ENCODE measurements at regions not wholly inside any gene's neighbourhood (a gene's known extent, or its start where the extent isn't known, plus 50 kb on each side); places are given as distances from the start of the nearest gene placed in this dataset.
"Not testable (repeated sequence)": the region's sequence is repeated elsewhere in the genome, so short reads cannot be mapped to it uniquely, and the experiment has no call there.

GRCh38 chr9:108442627-108443018 lies 413.2 kb downstream of the ACTL7B start:
- Mint-ChIP-seq H3K36me3 (ENCODE audit: low read depth) (no peaks in the 10 kb centered on the region), H3K27ac (no peak overlapping the region), H3K27me3 (no peaks in the 10 kb centered on the region), H3K4me3 (no peak overlapping the region), H3K4me1 (no peaks in the 10 kb centered on the region), H3K9me3 (peaks cover 2% of the 10 kb centered on the region)
- DNase-seq: no peak
- ChIA-PET POLR2A (no interaction called here), CTCF (no interaction called here)

DNA sequence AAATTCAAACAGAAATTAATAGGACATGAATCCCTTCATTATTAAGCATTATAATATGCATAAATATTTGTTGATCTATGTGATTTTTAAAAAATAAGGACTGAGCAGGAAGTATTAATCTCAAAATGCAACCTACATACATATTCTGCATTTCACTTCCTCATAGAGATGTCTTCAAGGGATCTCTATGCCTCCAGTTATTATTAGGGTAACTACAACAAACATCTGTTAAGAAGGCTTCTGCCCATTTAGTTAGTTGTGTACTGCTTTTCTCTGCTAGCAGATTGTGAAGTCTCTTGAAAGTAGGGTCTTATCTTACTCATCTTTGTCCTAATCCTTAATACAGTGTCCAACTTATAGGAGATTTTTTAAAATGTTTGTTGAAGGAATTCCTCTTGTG lies 414.1 kb downstream of the ACTL7B start:
- H3K27ac Mint-ChIP-seq: no peak overlapping the region
- H3K9me3 Mint-ChIP-seq: peaks cover 2% of the 10 kb centered on the region
- no peak for DNase-seq
- H3K4me3 Mint-ChIP-seq: no peak overlapping the region
- no peaks in the 10 kb centered on the region for H3K4me1 Mint-ChIP-seq
- CTCF ChIA-PET: no interaction called here
- POLR2A ChIA-PET: no interaction called here
- no peaks in the 10 kb centered on the region for H3K27me3 Mint-ChIP-seq
- no peaks in the 10 kb centered on the region for H3K36me3 Mint-ChIP-seq (ENCODE audit: low read depth)

DNA sequence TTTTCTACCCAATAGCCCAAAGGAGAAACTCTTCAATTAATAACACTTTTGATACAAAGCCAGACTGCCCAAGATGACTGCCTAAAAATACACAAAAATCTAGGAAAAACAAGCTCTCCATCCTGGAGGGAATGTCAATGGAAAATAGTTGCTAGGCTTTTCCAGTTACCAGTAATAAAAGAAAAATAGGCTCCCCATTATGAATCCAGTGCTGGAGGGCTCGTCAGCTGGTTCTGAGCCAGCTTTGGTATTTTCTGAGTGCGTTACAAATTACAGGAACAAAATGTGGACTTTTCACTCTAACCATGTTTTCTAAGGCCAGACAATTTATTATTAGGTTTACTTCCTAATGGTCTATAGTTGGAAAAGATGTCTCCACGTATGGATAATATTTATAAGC lies 414.5 kb downstream of the ACTL7B start:
- Mint-ChIP-seq H3K4me3 (no peak overlapping the region), H3K27me3 (no peaks in the 10 kb centered on the region), H3K4me1 (no peaks in the 10 kb centered on the region), H3K27ac (no peak overlapping the region), H3K36me3 (ENCODE audit: low read depth) (no peaks in the 10 kb centered on the region), H3K9me3 (peaks cover 2% of the 10 kb centered on the region)
- DNase-seq: no peak
- ChIA-PET CTCF (no interaction called here), POLR2A (no interaction called here)

- no peak overlapping the region for H3K27ac Mint-ChIP-seq
- CTCF ChIA-PET: no interaction called here
- H3K9me3 Mint-ChIP-seq: peaks cover 2% of the 10 kb centered on the region
- H3K4me3 Mint-ChIP-seq: no peak overlapping the region
- DNase-seq: no peak
- no peaks in the 10 kb centered on the region for H3K4me1 Mint-ChIP-seq
- no peaks in the 10 kb centered on the region for H3K36me3 Mint-ChIP-seq (ENCODE audit: low read depth)
- POLR2A ChIA-PET: no interaction called here
- H3K27me3 Mint-ChIP-seq: no peaks in the 10 kb centered on the region
Measured at GRCh38 chr9:108439947-108440346, 415.8 kb downstream of the ACTL7B start.

DNA sequence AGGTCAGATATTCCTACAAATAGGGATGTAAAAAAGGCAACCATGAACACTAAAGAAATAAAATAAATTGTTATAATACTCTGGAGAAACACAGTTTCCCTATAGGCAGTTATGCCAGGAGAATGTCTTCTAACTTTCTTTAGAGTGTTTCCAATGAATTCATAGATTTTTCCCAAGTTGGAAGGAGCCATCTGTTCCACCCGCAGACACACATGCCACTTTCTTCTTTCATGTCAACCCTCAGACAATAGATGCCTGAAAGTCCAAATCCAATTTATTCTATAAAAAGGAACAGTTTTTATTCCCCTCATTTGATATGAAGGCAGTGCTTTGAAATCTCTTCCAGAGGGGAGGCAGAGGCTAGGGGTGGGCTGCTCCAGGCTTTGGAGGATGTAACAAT lies 418.1 kb downstream of the ACTL7B start:
- Mint-ChIP-seq H3K9me3 (peaks cover under 1% of the 10 kb centered on the region), H3K36me3 (ENCODE audit: low read depth) (no peaks in the 10 kb centered on the region), H3K4me3 (no peak overlapping the region), H3K27me3 (no peaks in the 10 kb centered on the region), H3K4me1 (no peaks in the 10 kb centered on the region), H3K27ac (no peak overlapping the region)
- CTCF ChIA-PET: no interaction called here
- POLR2A ChIA-PET: no interaction called here
- no peak for DNase-seq

DNA sequence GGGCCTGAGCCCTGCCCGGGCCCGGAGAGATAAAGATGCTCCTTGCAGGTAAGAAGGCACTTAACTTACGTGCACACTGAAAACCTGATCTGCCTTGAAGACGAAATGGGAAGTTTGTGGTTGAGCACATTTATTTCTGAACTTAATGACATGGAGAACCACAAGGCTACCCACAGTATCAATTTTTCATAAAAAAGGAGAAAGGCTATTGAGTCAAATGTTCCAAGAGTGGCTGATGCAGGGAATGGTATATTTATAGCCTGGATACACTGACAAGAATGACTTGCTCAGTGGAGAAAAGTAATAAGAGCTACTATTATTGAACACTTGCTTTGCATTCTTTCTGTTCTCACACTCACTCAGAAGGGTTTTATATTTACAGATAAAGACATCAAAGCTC lies 419.3 kb downstream of the ACTL7B start:
- Mint-ChIP-seq H3K27ac (no peak overlapping the region), H3K4me1 (no peaks in the 10 kb centered on the region), H3K27me3 (no peaks in the 10 kb centered on the region), H3K36me3 (ENCODE audit: low read depth) (no peaks in the 10 kb centered on the region), H3K4me3 (no peak overlapping the region), H3K9me3 (no peaks in the 10 kb centered on the region)
- DNase-seq: no peak
- ChIA-PET CTCF (no interaction called here), POLR2A (no interaction called here)

- H3K27ac Mint-ChIP-seq: no peak overlapping the region
- peaks cover 9% of the 10 kb centered on the region for H3K9me3 Mint-ChIP-seq
- no peak for DNase-seq
- ChIA-PET CTCF (no interaction called here), POLR2A (no interaction called here)
- no peaks in the 10 kb centered on the region for H3K27me3 Mint-ChIP-seq
- no peak overlapping the region for H3K4me3 Mint-ChIP-seq
- H3K36me3 Mint-ChIP-seq (ENCODE audit: low read depth): no peaks in the 10 kb centered on the region
- no peaks in the 10 kb centered on the region for H3K4me1 Mint-ChIP-seq
Measured at GRCh38 chr9:108434502-108434901, 421.3 kb downstream of the ACTL7B start.

- ChIA-PET CTCF (no interaction called here), POLR2A (no interaction called here)
- Mint-ChIP-seq H3K27ac (no peak overlapping the region), H3K4me1 (no peaks in the 10 kb centered on the region), H3K4me3 (no peak overlapping the region), H3K36me3 (ENCODE audit: low read depth) (no peaks in the 10 kb centered on the region), H3K27me3 (no peaks in the 10 kb centered on the region), H3K9me3 (peaks cover 9% of the 10 kb centered on the region)
- no peak for DNase-seq
Measured at GRCh38 chr9:108434036-108434435, 421.8 kb downstream of the ACTL7B start.

GRCh38 chr9:108430655-108431054 lies 425.1 kb downstream of the ACTL7B start:
- Mint-ChIP-seq H3K36me3 (ENCODE audit: low read depth) (no peaks in the 10 kb centered on the region), H3K4me1 (no peaks in the 10 kb centered on the region), H3K4me3 (no peak overlapping the region), H3K27me3 (no peaks in the 10 kb centered on the region), H3K27ac (no peak overlapping the region), H3K9me3 (peaks cover 9% of the 10 kb centered on the region)
- CTCF ChIA-PET: no interaction called here
- DNase-seq: no peak
- POLR2A ChIA-PET: no interaction called here

GRCh38 chr9:108427751-108428150 lies 428.0 kb downstream of the ACTL7B start:
- no peak for DNase-seq
- Mint-ChIP-seq H3K36me3 (ENCODE audit: low read depth) (no peaks in the 10 kb centered on the region), H3K27me3 (no peaks in the 10 kb centered on the region), H3K27ac (no peak overlapping the region), H3K4me3 (no peak overlapping the region), H3K9me3 (peaks cover 9% of the 10 kb centered on the region), H3K4me1 (no peaks in the 10 kb centered on the region)
- CTCF ChIA-PET: no interaction called here
- POLR2A ChIA-PET: no interaction called here

DNA sequence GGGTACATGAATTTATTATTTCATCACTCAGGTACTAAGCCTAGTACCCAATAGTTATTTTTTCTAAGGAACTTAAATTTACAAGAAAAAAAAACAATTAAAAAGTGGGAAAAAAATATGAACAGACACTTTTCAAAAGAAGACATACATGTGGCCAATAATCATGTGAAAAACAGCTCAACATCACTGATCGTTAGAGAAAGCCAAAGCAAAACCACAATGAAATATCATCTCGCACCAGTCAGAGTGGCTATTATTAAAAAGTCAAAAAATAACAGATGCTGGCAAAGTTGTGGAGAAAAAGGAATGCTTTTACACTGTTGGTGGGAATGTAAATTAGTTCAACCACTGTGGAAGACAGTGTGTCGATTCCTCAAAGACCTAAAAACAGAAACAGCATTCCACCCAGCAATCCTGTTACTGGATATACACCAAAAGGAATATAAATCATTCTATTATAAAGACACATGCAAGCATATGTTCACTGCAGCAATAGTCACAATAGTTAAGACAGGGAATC lies 429.3 kb downstream of the ACTL7B start:
- CTCF ChIA-PET; H3K4me1 Mint-ChIP-seq; DNase-seq; H3K4me3 Mint-ChIP-seq; H3K36me3 Mint-ChIP-seq (ENCODE audit: low read depth); H3K27ac Mint-ChIP-seq; H3K27me3 Mint-ChIP-seq; H3K9me3 Mint-ChIP-seq: not testable (repeated sequence)
- POLR2A ChIA-PET: interaction anchor here (0.6 kb wide), 1 partner anchor 14 kb away, joined by 3 read pairs; no protein-coding TSS in a partner anchor

DNA sequence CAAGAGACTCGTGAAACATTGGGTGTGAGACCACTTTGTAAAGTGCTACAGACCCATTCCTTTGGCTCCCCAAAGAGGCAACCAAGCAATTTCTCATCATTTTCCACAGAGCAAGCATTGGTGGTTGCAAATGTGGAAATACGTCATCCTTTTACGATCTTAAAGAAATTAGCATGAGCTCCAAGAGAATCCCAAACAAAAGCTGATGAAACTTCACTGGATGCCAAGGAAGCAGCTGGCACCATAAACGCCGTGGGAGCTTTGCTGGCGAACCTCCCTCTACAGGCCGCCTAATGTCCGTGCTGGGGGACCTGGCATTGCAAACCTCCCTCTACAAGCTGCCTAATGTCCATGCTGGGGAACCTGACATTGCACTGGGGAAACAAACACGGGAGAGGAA lies 432.4 kb downstream of the ACTL7B start:
- Mint-ChIP-seq H3K27me3 (no peaks in the 10 kb centered on the region), H3K4me1 (no peaks in the 10 kb centered on the region), H3K4me3 (no peak overlapping the region), H3K27ac (no peak overlapping the region), H3K36me3 (ENCODE audit: low read depth) (no peaks in the 10 kb centered on the region), H3K9me3 (peaks cover 2% of the 10 kb centered on the region)
- CTCF ChIA-PET: interaction anchor here (0.6 kb wide), 1 partner anchor 1489 kb away, joined by 3 read pairs; no protein-coding TSS in a partner anchor
- no peak for DNase-seq
- POLR2A ChIA-PET: no interaction called here

GRCh38 chr9:108419379-108419778 lies 436.4 kb downstream of the ACTL7B start:
- CTCF ChIA-PET: no interaction called here
- H3K9me3 Mint-ChIP-seq: peaks cover 2% of the 10 kb centered on the region
- no peak overlapping the region for H3K4me3 Mint-ChIP-seq
- POLR2A ChIA-PET: no interaction called here
- H3K36me3 Mint-ChIP-seq (ENCODE audit: low read depth): no peaks in the 10 kb centered on the region
- no peak overlapping the region for H3K27ac Mint-ChIP-seq
- no peaks in the 10 kb centered on the region for H3K27me3 Mint-ChIP-seq
- H3K4me1 Mint-ChIP-seq: no peaks in the 10 kb centered on the region
- no peak for DNase-seq

- no peaks in the 10 kb centered on the region for H3K36me3 Mint-ChIP-seq (ENCODE audit: low read depth)
- no peaks in the 10 kb centered on the region for H3K4me1 Mint-ChIP-seq
- DNase-seq: no peak
- H3K9me3 Mint-ChIP-seq: peaks cover 2% of the 10 kb centered on the region
- ChIA-PET CTCF (no interaction called here), POLR2A (no interaction called here)
- H3K27ac Mint-ChIP-seq: no peak overlapping the region
- H3K27me3 Mint-ChIP-seq: no peaks in the 10 kb centered on the region
- H3K4me3 Mint-ChIP-seq: no peak overlapping the region
Measured at GRCh38 chr9:108417726-108418125, 438.1 kb downstream of the ACTL7B start.

DNA sequence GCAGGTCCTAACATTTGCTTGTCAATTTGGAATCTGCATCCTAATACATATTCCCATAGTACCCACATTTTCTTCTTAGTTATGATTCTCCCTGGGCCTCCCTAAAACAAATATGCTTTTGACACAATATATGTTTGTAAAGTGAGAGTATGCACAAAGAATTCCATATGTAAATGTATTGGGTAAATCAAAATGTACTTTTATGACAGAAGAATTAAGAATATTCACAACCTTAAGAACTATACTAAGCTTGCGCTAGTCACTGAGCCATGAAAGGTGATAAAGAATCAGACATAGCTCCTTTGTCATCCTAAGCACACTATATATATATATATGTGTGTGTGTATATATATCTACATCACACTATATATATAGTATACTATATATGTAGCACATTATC lies 438.5 kb downstream of the ACTL7B start:
- Mint-ChIP-seq H3K27me3 (no peaks in the 10 kb centered on the region), H3K27ac (no peak overlapping the region), H3K4me1 (no peaks in the 10 kb centered on the region), H3K9me3 (peaks cover 2% of the 10 kb centered on the region), H3K4me3 (no peak overlapping the region), H3K36me3 (ENCODE audit: low read depth) (no peaks in the 10 kb centered on the region)
- POLR2A ChIA-PET: no interaction called here
- CTCF ChIA-PET: no interaction called here
- no peak for DNase-seq
